Activated gamma-delta T cell treated with Interleukin-2 at 50 U/mL for 16 hours (primary cell): ENCODE measurements at regions not wholly inside any gene's neighbourhood (a gene's known extent, or its start where the extent isn't known, plus 50 kb on each side); places are given as distances from the start of the nearest gene placed in this dataset.

Experiments
- DNase-seq: peaks from one replicate; pipeline ENCODE4 v3.0.0-alpha.2; 2020

DNA sequence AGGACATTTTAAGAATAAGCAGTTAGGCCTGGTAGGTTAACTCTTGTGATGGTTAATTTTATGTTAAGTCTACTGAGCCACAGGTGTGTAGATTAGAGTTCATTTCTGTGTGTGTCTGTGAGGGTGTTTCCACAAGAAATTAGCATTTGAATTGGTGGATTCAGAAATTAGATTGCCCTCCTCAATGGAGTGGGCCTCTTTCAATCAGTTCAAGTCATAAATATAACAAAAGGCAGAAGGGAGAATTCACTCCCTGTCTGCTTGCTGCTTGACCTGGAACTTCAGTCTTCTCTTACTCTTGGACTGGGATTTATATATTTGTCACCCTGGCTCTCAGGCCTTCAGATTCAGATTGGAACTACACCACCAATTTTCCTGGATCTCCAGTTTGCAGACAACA lies 55.3 kb upstream of the POM121L12 start:
- DNase-seq, result no peak

DNA sequence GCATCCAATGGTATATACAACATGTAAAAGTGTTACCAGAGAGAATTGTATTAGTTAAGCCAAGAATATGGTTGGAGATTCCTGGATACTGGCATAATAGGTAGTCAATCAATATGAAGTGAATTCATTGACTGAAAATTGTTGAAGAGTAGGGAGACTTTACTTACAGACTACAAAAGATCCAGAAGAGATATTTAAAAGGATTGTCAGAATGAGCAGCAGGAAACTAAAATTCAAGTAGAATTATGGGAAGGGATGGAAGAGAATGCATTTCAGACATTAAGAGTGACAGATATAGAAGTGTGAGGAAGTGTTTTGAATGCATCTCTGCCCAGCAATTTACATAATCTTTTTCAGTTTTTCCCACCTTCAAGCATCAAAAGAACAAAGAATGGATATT lies 62.3 kb upstream of the POM121L12 start:
- no peak for DNase-seq

DNA sequence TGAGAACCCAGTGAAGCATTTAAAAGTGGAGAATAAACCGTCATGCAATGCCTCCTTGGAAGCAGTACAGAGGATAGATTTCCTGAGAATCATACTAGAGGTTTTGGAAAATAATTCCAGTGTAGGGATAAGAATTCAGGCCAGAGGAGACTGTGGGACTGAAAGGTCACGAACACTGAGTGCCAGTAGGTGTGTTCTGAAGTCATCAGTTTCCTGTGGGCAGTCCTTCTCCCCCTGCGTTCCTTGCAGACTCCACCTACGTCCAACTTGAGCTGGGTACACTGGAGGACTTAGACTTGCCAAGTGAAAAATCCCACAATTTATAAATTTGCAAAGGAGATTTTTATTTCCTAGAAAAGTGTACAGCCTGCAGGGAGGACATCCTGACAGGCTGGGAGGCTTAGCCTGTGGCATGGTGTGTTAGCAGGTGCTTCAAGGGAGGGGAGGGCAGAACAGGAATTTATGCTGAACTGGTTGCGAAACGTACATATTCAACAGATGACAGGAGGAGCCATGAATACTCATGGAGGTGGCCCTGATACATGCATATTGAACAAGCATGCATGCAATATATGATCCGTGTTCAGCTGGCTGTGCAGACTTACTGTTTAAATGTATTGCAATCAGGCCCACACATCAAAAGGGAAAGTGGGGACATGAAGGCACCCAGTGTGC lies 72.9 kb upstream of the POM121L12 start:
- no peak for DNase-seq

DNA sequence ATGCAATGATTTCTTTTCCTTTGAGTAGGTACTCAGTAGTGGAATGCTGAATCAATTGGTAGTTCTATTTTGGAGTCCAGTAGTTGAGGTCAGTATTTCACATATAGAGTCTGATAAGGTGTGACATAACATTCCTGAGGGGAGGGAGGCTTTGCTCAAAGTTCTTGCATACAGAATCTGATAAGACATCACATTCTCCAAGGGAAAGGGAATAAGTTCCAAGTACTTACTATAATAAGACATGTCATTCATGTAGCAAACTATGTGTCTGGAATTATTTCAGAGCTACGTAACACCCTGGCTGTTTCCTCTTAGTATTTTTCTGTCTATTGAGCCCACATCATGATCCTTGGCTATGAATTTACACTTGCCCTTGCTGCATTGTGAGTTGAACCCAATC lies 74.3 kb upstream of the POM121L12 start:
- DNase-seq, result no peak

- no peak for DNase-seq
Measured at GRCh38 chr7:52959878-52960660, 75.4 kb upstream of the POM121L12 start.

- DNase-seq, result no peak
Measured at GRCh38 chr7:52959336-52959735, 76.1 kb upstream of the POM121L12 start.

DNA sequence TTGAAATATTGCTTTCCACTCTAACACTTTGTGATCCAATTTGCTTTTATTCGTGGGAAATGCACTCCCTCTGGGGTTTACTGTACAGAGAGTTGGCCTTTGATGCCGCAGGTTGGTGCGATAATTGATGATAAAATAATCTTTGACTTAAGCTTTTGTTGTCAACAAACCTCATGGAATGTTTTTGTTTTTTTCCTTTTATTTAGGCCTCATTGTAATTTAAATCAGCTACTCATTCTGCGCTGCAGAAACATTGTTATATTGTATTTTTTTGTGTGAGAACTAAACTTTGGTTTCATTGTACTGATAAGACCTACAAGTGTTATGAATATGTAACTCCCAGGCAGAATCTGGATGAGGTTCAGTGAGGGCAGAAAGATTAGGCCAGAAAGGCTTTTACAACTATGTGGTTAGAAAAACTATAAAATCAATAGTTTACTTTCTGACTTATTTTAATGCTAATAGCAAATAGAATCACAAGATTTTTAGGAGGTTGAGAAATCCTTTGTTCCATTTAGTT lies 76.8 kb upstream of the POM121L12 start:
- no peak for DNase-seq

DNA sequence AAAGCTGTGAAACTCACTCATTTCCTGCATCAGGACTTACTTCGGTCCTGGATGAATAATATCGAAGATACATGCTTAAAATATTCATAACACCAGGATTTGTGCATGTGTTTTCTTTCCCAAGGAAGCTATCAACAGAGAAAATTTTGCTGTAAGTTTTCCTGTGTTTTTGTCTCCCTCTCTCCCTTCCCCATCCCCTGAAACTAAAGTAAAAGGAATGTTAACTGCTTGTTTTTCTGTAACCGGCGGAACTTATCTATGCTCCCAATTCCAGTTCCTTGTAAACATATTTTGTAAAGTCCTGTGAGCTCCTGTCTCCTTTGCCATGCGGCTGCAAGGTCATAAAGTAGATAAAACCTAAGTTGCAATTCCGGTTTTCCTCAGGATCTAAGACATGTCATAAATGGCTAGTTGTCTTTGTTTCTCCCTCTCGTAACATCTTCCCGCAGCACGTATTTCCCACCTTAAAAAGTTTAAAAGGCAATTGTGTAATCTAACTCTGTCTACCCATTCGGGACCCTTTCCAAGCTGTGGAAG lies 79.0 kb upstream of the POM121L12 start:
- DNase-seq, result no peak

DNA sequence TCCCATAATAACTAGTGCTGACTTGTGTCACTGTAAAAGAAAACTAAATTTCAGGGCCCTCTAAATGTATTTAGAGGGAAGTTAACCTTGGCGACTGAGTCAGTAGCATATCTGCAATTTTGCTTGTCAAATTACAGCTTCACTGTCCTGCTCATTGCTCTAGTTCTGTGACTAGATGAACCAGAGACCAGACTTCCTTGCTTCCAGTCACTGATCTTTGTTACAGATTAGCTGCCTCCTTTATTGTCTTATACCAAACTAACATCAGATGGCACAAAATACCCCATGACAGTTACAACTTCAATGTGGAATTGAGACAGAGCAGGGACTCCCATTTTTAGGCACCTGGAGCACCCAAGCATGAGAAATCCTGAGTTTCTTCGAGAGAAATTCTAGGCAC lies 79.9 kb upstream of the POM121L12 start:
- no peak for DNase-seq

GRCh38 chr7:52944921-52945320 lies 90.5 kb upstream of the POM121L12 start:
- no peak for DNase-seq

DNA sequence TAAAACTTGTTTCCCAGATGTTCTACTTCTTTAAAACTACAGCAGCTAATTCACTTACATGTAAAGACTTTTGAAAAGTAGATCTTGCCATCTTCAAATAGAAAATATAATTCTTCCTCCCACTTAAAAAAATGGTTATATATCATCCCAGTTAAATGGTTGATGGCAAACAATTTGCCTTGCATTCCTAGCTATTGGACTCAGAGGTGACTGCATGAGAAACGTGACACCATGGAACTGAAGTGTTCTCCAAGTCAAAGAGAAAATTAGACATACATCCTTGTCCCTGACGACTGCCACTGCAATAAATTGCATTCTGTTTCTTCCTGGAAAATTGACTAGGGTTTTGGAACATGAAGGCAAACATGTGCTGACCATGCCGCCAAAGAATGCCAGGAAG lies 95.0 kb upstream of the POM121L12 start:
- DNase-seq, result no peak

- no peak for DNase-seq
Measured at GRCh38 chr7:52938455-52939133, 96.8 kb upstream of the POM121L12 start.

GRCh38 chr7:52936750-52937149 lies 98.7 kb upstream of the POM121L12 start:
- no peak for DNase-seq

DNA sequence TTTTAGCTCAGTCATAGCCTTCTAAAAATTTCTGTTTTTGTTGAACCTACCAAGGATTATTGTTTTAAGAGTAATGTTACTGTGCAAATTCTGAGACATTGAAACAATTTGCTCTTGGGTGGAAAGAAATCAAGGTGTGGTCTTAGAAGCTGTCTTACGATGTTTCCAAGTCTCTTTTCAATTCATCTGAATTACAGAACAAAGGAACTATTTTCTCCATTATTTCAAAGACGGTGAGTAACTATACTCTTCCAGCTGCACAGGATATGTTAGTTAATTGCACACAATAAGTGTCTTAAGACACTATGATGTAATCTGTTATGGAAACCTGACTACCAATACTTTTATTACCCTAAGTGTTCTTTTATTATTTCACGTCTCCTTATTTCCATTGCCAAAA lies 106.8 kb upstream of the POM121L12 start:
- DNase-seq, result no peak

DNA sequence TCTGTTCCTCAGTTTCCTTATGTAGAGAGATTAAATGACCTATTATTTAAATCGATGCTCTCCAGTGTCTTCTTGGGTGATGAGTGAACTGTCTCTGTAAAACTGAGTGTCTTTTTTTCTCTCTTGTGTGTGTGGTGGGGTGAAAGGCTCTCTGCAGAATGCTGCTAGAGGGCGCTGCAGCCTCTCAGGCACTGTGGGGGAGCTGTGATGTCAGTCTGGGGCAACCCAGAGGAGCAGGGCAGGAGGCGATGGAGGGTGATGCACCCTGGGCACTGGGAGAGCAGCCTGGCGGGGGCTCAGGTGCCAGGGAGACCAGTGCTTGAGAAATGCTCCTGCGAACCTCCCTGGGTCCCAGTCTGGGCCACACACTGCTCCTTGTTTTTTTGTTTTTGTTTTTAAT lies 110.1 kb upstream of the POM121L12 start:
- DNase-seq, result no peak

- no peak for DNase-seq
Measured at GRCh38 chr7:52920977-52921376, 114.5 kb upstream of the POM121L12 start.

GRCh38 chr7:52917982-52918578 lies 117.4 kb upstream of the POM121L12 start:
- no peak for DNase-seq

DNA sequence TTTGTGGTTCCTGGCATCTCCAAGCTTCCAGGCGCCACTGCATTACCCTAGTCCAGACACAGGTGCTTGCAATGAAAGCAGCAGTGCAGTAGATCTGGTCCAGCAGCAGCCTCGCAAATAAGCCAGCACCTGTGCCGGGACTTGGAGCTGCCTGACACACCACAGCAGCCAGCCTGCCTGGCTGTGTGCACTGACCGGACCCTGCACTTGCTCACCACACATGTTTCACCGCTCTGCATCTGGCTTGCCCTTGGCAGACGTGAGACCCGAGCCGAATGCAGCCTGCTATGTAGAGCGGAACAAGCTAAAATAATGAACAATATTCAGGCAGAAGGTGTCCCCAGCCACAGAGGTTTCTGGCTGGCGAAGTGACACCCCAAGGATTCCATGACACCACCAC lies 123.6 kb upstream of the POM121L12 start:
- DNase-seq, result no peak

DNA sequence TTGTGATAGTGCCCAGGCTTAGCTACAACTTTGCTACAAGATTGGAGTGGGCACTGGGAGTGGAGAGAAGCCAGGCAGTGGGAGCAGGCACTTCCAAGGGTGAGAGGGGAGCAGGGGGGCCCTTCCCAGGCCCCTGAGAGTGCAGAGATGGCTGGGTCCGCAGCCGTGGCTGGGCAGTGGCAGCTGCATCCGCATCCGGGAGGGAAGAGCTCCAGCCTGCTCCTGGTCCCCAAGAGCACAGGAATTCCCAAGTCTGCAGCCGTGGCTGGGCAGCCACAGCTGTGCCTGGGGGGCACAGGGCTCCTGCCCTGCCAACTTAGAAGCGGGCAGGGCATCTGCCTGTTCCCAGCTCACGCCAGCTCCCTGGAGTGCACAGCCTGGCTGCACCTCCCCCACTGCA lies 124.1 kb upstream of the POM121L12 start:
- no peak for DNase-seq

- no peak for DNase-seq
Measured at GRCh38 chr7:52909935-52910334, 125.5 kb upstream of the POM121L12 start.

DNA sequence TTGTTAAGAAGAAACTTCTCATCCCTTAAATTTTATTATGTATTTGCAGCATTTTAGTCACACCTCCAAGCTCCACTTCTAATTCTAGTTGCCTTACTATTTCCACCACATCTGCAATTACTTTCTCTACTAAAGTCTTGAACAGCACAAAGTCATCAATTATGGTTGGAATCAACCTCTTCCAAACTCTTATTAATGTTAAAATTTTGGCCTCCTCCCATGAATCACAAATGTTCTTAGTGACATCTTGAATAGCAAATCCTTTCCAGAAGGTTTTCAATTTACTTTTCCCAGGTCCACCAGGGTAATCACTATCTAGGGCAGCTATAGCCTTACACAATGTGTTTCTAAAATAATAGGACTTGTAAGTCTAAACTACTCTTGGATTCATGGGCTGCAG lies 126.3 kb upstream of the POM121L12 start:
- DNase-seq, result no peak

DNA sequence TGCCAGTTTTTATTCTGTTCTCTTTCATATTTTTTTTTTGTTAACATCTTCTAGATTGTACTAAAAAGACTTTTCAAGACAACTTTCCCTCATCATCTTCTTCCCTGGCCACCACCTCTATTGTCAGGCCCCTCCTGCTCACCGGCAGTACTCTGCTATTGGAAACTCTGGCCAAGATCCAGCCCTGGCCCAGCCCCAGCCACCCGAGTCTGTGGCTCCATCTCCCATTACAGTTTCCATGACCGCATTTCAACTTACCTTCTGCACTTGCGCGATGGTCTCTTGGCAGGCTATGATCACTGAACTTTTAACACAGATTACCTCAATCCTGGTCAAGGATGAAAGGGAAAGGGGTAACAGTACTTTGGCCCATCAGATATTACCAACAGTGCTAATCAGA lies 137.7 kb upstream of the POM121L12 start:
- no peak for DNase-seq

- DNase-seq, result no peak
Measured at GRCh38 chr7:52897288-52897687, 138.1 kb upstream of the POM121L12 start.
